ENCODE measurements at regions not wholly inside any gene's neighbourhood (a gene's known extent, or its start where the extent isn't known, plus 50 kb on each side); places are given as distances from the start of the nearest gene placed in this dataset.

DNA sequence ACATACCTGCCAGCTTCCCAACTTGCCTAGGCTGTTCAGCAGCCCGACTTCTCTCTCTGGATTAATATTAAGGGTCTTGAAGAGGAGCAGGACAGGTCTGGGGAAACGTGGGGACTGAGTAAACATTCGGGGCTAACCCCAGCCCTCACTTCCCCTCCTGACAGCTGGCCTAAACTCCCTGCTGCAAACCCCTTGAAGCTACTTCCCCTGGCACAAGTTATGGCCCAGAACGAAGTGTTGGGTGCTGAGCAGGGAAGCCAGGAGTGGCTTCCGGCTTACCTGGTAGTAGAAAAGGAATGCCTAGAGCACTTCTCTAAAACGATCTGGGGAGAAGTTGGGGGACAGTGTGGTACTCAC, 200.0 kb downstream of the BCOR start (continued):
- TF ChIP-seq, protein P1, sequence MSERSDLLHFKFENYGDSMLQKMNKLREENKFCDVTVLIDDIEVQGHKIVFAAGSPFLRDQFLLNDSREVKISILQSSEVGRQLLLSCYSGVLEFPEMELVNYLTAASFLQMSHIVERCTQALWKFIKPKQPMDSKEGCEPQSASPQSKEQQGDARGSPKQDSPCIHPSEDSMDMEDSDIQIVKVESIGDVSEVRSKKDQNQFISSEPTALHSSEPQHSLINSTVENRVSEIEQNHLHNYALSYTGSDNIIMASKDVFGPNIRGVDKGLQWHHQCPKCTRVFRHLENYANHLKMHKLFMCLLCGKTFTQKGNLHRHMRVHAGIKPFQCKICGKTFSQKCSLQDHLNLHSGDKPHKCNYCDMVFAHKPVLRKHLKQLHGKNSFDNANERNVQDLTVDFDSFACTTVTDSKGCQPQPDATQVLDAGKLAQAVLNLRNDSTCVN (tag by site-specific recombination; optimal IDR thresholded peaks at IDR 0.05) = no peak
- TF ChIP-seq ZNF266 (tag by site-specific recombination; IDR thresholded peaks at IDR 0.05; ENCODE audit: low read depth) (no peak), ZNF76 (tag by site-specific recombination; IDR thresholded peaks at IDR 0.05; ENCODE audit: borderline replicate concordance, low read depth) (no peak), ZIC2 (tag by site-specific recombination; IDR thresholded peaks at IDR 0.05) (no peak), ZNF776 (tag by site-specific recombination; IDR thresholded peaks at IDR 0.05; ENCODE audit: borderline replicate concordance) (no peak), KLF9 (tag by site-specific recombination; IDR thresholded peaks at IDR 0.05; ENCODE audit: low read depth) (no peak)

- CTCF ChIA-PET = interaction anchor here (0.6 kb wide), 1 partner anchor 59 kb away, joined by 4 read pairs; no protein-coding TSS in a partner anchor
- H3K36me3 ChIP-seq (ENCODE audit: control insufficient read depth in 2 of 2, insufficient read depth in 1 of 2, low read length in 2 of 2) = no peaks in the 10 kb centered on the region
- H3K4me1 ChIP-seq (ENCODE audit: control insufficient read depth, insufficient read depth, low read length) = no peaks in the 10 kb centered on the region; the same call in 1 of the 2 replicates
- H3K9me3 ChIP-seq (ENCODE audit: control insufficient read depth, insufficient read depth, low read depth, low read length) = no peaks in the 10 kb centered on the region
- TF ChIP-seq ZNF600 (tag by site-specific recombination; IDR thresholded peaks at IDR 0.05) = no peak
- TF ChIP-seq ZNF747 (tag by site-specific recombination; IDR thresholded peaks at IDR 0.05) = no peak
- TF ChIP-seq HOXA7 (CRISPR knock-in tag; IDR thresholded peaks at IDR 0.05; ENCODE audit: borderline replicate concordance) = no peak
- no peak for TF ChIP-seq ZNF174 (tag by site-specific recombination; IDR thresholded peaks at IDR 0.05)
- no peak for TF ChIP-seq ZIC2 (tag by site-specific recombination; IDR thresholded peaks at IDR 0.05)
- TF ChIP-seq ZNF701 (tag by site-specific recombination; IDR thresholded peaks at IDR 0.05) = no peak
- H3K27ac ChIP-seq (ENCODE audit: extremely low read depth, low read depth, low read length) = no peak overlapping the region
- POLR2A ChIA-PET = no interaction called here
- no peak overlapping the region for H3K4me3 ChIP-seq (ENCODE audit: low read depth, low read length)
Observed at GRCh38 chrX:39898147-39898546, 199.6 kb downstream of the BCOR start.

- Histone ChIP-seq H3K27ac (ENCODE audit: extremely low read depth, low read depth, low read length) (no peak overlapping the region), H3K4me3 (ENCODE audit: low read depth, low read length) (no peak overlapping the region), H3K4me1 (ENCODE audit: control insufficient read depth, insufficient read depth, low read length) (no peaks in the 10 kb centered on the region; the same call in 1 of the 2 replicates), H3K36me3 (ENCODE audit: control insufficient read depth in 2 of 2, insufficient read depth in 1 of 2, low read length in 2 of 2) (no peaks in the 10 kb centered on the region), H3K9me3 (ENCODE audit: control insufficient read depth, insufficient read depth, low read depth, low read length) (no peaks in the 10 kb centered on the region)
- ChIA-PET CTCF (no interaction called here), POLR2A (no interaction called here)
- TF ChIP-seq KLF1 (tag by site-specific recombination; IDR thresholded peaks at IDR 0.05) (0 out of 2 replicates have a peak, but pooled peaks have one; percentile 28), ZNF366 (tag by site-specific recombination; conservative IDR thresholded peaks at IDR 0.05) (no peak), TCF7L2 (IDR thresholded peaks at IDR 0.05; ENCODE audit: borderline replicate concordance, low read depth, low read length) (no peak)
Observed at GRCh38 chrX:39899059-39899458, 198.7 kb downstream of the BCOR start.

GRCh38 chrX:39899856-39900776, 197.6 kb downstream of the BCOR start:
- CTCF ChIA-PET = interaction anchor here (0.5 kb wide), 1 partner anchor 36 kb away, joined by 4 read pairs; no protein-coding TSS in a partner anchor
- Histone ChIP-seq H3K36me3 (ENCODE audit: control insufficient read depth in 2 of 2, insufficient read depth in 1 of 2, low read length in 2 of 2) (no peaks in the 10 kb centered on the region), H3K4me1 (ENCODE audit: control insufficient read depth, insufficient read depth, low read length) (no peaks in the 10 kb centered on the region; the same call in 1 of the 2 replicates), H3K9me3 (ENCODE audit: control insufficient read depth, insufficient read depth, low read depth, low read length) (no peaks in the 10 kb centered on the region), H3K27ac (ENCODE audit: extremely low read depth, low read depth, low read length) (no peak overlapping the region), H3K4me3 (ENCODE audit: low read depth, low read length) (no peak overlapping the region)
- POLR2A ChIA-PET = no interaction called here
- TF ChIP-seq ZNF610 (tag by site-specific recombination; IDR thresholded peaks at IDR 0.05; ENCODE audit: borderline replicate concordance) (peak; percentile 27; the same call in 1 of the 2 replicates), ZNF785 (tag by site-specific recombination; IDR thresholded peaks at IDR 0.05) (no peak), ZSCAN18 (tag by site-specific recombination; IDR thresholded peaks at IDR 0.05) (no peak), ZNF350 (tag by site-specific recombination; IDR thresholded peaks at IDR 0.05) (no peak), SP2 (tag by site-specific recombination; IDR thresholded peaks at IDR 0.05) (no peak), ZNF174 (tag by site-specific recombination; IDR thresholded peaks at IDR 0.05) (no peak), ZBTB6 (tag by site-specific recombination; IDR thresholded peaks at IDR 0.05) (no peak), ZNF24 (tag by site-specific recombination; IDR thresholded peaks at IDR 0.05) (no peak), ZNF394 (tag by site-specific recombination; IDR thresholded peaks at IDR 0.05; ENCODE audit: borderline replicate concordance) (no peak)
- TF ChIP-seq, protein P2, sequence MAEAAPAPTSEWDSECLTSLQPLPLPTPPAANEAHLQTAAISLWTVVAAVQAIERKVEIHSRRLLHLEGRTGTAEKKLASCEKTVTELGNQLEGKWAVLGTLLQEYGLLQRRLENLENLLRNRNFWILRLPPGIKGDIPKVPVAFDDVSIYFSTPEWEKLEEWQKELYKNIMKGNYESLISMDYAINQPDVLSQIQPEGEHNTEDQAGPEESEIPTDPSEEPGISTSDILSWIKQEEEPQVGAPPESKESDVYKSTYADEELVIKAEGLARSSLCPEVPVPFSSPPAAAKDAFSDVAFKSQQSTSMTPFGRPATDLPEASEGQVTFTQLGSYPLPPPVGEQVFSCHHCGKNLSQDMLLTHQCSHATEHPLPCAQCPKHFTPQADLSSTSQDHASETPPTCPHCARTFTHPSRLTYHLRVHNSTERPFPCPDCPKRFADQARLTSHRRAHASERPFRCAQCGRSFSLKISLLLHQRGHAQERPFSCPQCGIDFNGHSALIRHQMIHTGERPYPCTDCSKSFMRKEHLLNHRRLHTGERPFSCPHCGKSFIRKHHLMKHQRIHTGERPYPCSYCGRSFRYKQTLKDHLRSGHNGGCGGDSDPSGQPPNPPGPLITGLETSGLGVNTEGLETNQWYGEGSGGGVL (tag by site-specific recombination; IDR thresholded peaks at IDR 0.05) = no peak

Measured in HEK293 (cell line).